Endothelial cell of hepatic sinusoid (primary cell): ENCODE measurements at regions not wholly inside any gene's neighbourhood (a gene's known extent, or its start where the extent isn't known, plus 50 kb on each side); places are given as distances from the start of the nearest gene placed in this dataset.

Source experiments
- in situ Hi-C: cut with HindIII; loops from 2 replicates; pipeline ENCODE4 v1.10.0; 2017; ENCODE audit warnings: low sequenced_read_pairs

DNA sequence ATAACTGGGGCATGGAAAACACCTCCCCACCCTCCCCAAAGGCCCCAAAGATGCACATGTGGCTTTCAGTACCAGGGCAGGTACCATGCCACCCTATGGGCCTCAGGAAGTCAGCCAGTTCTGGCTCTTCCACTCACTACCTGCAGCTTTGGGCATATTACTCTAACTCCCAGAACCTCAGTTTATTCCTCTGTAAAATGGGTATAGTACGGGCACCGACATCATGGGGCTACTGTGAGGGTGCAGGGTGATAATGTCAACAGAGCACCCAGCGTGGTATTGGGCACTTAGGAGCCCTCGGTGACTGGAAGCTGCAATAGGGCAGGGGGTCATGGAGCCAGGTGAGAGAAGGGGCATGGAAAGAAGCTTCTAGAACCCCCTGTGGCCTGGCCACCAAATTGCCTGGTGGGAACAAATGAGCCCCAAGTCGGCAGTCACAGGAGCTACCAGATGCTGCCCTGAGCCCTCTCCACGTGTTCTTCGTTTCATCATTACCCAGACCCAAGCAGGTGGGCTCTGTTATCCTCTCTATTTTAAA is 512.1 kb downstream of the SHQ1 start:
- in situ Hi-C loops = no loop called here

DNA sequence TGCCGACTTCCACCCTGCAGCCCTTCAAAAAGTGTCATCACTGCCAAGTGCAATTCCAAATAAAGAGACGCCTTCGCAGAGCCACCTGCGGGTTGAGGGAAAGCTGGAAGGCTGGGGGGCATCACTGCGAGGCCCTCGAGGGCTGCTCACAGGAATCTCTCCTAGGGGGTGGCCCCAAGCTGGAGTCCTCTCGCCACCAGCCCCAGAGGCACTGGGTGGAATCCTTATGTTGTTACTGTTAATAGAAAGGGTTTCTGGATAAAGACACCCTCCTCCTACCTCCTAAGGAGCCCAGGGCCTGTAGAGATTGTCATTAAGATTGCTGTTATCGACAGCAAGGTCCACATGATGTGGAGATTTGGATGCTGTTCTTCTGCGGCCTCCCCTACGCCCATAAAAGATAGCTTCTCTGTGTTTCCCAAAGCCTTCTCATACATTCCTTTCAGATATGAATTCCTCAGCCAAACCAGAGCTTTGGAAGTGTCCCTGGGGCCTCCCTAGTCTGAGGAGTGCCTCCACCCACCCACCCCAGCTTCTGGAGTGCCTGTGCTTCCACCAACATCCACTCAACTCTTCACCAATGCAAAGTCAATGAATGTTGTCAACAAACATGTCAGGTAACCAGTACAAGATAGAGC is 512.7 kb downstream of the SHQ1 start:
- in situ Hi-C loops = no loop called here

DNA sequence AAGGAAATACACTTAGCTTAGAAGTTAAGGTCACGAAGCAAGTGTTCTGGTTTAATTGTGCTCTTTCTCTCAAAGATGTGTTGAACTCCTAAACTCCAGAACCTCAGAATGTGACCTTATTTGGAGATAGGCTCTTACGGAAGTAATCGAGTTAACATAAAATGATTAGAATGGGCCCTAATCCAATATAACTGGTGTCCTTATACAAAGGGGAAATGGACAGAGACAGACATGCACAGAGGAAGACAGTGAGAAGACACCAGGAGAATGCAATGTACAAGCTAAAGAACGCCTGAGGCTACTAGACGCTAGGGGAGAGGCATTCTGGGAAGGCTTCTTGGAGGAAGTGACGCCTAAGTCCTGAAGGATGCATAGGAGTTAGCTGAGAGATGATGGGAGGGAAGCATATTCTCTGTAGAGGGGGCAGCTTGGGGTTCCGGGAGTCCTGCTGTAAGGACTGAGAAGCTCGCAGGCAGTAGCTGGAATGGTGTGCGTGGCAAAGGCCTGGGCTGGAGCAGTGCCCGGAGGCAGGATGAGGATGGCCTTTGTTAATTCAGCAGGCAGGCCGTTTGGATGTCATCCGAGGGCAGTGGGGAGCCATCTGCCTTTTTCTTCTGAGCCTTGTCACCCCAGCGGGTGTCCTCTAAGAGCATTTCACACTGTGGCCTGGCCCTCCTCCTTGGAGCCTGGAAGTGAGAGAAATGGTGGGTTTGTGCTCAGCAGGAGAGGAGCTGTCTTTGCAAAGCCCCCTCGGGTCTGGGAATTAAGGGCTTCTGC is 513.4 kb downstream of the SHQ1 start:
- in situ Hi-C loops = no loop called here

DNA sequence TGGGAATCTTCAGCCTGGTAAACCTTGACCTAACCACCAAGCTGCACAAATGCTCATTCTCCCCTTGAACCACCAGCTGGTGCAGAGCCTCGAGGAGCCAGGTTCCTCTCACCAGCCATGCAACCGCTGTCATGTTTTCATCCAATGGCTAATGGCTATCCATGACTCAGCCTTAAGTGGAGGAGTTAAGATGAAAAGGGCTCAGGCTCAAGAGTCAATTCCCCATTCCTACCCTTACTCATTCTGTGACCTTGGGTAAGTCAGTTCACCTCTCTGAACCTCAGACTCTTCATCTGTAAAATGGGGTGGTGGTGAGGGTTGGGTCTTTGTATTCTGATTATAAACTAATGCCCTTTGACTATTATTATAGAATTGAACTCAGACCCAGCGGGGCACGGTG is 515.6 kb downstream of the SHQ1 start:
- in situ Hi-C loops = no loop called here

- in situ Hi-C loops = no loop called here
Observed at GRCh38 chr3:72332036-72332435, 516.2 kb downstream of the SHQ1 start.

- in situ Hi-C loops = no loop called here
Observed at GRCh38 chr3:72331076-72331475, 517.2 kb downstream of the SHQ1 start.

GRCh38 chr3:72329354-72329753 is 518.9 kb downstream of the SHQ1 start:
- in situ Hi-C loops = no loop called here

GRCh38 chr3:72328755-72329277 is 519.4 kb downstream of the SHQ1 start:
- in situ Hi-C loops = no loop called here

GRCh38 chr3:72327008-72327407 is 521.2 kb downstream of the SHQ1 start:
- in situ Hi-C loops = no loop called here

DNA sequence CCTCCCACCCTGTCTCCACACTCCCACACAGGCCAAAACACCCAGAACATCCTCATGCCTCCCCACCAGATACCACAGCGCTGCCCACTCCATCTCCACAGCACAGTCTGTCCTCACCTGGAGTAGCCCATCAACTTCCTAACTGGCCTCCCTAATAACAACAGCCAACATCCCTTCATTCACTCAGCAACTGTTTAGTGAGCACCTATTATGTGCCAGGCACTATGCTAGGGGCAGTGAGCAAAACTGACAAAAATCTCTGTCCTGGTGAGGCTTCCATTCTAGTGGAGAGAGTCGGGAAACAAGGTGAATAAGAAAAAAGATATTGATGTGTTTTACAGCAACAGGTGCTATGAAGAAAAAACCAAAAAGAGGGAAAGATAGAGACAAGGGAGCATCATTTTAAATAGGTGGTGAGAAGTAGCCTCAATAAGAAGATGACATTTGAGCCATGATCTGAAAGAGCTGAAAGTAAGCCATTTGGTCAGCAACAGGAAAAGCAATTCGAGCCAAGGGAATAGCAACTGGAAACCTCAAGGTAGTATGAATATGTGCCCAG is 523.9 kb downstream of the SHQ1 start:
- in situ Hi-C loops = no loop called here

- in situ Hi-C loops = no loop called here
Observed at GRCh38 chr3:72323773-72324172, 524.5 kb downstream of the SHQ1 start.

- in situ Hi-C loops = no loop called here
Observed at GRCh38 chr3:72322264-72322976, 525.8 kb downstream of the SHQ1 start.

GRCh38 chr3:72320955-72321303 is 527.3 kb downstream of the SHQ1 start:
- in situ Hi-C loops = no loop called here

DNA sequence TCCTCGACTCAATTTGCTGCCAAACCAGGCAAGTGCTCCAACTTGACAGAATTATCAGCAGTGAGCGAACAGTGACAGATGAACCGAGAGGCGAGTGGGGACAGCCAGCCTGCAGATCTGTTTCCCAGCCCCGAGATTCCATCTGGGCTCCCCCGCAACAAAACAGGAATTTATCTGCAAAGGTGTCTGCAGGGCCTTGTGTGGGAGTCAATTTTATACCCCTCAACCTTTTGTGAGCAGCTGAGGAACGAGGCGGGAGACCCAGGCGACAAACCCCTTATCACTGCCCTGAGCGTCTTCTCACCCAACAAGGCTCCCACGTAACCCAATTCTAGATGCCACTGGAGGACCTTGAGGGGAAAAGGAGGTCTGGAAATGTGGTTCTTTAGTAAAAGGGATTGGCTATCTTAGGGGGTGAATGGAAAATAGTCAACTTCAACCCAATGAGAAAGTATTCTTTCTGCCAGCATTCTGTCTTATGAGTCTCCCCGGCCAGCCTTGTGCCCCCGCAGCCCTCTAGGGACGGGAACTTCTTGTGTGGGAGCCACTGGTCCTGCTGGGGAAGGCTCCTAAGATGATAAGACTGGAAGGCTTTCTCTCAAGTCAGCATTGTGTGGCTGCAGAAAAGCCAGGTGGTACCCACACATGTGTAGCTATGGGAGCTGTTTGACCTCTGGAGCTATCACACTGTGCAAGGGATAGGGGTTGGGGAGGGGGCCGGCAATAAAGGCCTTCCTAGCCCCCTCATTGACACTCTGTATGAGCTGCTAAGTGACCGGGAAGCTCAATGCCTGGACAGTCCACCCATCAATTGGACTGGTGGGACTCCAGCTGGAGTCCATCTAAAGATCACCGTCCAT is 527.9 kb downstream of the SHQ1 start:
- in situ Hi-C loops = no loop called here

DNA sequence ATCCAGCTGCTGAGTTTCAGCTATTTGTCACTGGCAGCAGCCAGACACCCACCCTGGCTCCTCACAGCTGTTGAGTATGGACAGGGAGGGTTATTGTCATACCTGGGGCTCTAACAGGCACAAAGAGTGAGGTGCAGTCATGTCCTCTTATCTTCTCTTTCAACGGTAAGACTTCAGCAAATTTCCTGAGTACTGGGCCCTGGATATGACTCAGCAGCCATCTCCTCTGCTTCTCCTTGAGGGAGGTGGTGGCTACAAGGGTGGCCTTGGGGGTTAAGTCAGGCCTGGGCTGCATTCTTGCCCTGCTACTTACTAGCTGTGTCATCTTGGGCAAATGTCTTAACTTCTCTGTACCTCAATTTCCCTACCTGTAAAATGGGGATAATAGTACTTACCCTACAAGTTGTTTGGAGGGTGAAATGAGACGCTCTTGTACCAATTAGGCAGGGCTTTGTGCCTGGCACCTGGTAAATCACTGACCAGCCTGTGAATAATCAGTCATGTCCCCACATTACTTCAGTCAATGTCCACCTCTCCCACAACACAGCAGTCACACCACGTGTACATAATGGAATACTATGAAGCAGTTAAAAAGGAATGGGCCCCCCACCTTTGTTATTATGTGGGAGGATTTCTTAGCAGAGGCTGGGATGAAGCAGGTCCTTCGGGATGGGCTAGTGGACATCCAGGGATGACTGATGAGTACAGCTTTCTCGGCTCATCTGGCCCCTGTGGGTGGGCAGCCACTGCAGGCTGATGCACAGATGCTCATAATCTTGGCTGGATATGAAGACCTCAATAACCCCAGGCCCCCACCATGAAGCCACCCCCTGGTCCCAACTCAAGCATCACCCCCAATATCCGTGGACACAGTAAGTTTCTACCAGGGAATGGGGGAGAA is 528.8 kb downstream of the SHQ1 start:
- in situ Hi-C loops = no loop called here

- in situ Hi-C loops = no loop called here
Observed at GRCh38 chr3:72318504-72319193, 529.6 kb downstream of the SHQ1 start.

DNA sequence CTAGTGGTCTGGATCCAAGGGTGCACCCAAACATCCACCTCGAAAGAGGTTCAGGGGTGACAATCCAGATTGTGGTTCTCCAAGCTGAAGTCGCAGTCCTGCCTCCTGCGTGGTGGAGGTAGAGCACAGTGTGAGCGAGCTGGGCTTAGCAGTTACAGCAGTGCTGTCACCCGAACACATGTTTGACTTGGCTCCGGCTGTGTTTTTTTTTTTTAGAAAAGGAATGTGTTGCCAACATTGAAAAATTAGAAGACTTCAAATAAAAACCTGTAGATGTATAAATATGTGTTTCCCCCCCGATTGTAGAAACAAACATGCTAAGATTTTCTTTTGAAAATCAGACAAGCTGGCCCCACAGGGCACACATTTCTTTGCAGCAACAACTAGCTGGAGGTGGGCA is 530.8 kb downstream of the SHQ1 start:
- in situ Hi-C loops = no loop called here

DNA sequence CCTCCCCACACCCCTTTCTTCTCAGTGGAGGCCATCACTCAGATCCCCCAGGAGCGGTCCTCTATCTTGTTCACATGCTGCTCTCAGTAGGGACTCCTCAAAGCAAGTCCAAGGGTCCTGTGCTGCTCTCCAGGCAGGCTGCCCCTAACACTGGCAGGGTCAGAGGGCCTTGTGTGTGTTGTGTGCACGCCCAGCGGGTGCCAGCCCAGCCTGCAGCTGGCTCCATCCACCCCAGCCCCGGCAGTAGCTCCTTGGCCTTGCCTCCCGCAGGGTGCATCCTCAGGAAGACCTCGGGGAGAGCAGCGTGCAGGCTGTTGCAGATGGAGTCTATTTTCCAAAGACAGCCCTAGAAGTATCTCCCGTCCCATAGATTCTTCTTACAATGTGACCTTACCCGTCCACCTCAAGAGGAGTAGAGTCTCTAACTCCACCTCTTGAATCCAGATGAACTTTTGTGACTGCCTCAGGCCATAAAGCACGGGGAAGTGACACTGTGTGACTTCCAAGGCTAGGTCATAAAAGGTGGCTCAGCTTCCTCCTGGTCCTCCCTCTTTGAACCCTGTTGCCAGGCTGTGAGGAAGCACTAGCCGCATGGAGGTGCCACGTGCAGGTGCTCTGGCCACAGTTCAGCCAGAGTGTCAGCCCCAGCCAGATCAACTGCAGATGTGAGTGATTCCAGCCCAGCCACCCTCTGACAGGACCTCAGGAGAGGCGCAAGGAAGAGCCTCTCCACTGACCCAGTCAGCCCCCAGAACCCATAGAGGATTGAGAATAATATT is 531.6 kb downstream of the SHQ1 start:
- in situ Hi-C loops = no loop called here
